Vagina (tissue), 2 donors: ENCODE measurements at regions not wholly inside any gene's neighbourhood (a gene's known extent, or its start where the extent isn't known, plus 50 kb on each side); places are given as distances from the start of the nearest gene placed in this dataset.

Experiments
- DNase-seq, 2 donors: peaks; one replicate each; pipeline ENCODE4 v3.0.0-alpha.2; 2017; ENCODE audit errors: extremely low spot score in 2 of 2
- H3K27ac ChIP-seq: fragments of 200-600 bp; sonication (generic); one replicate; pipeline ENCODE4 v1.5.1; 2019
- H3K27me3 ChIP-seq: fragments of 200-600 bp; sonication (generic); one replicate; pipeline ENCODE4 v1.5.1; 2019
- H3K36me3 ChIP-seq, 2 donors: fragments of 200-600 bp; sonication (generic); one replicate each; pipeline ENCODE4 v1.5.1; 2017 to 2019
- H3K4me1 ChIP-seq: fragments of 200-600 bp; sonication (generic); one replicate; pipeline ENCODE4 v1.5.1; 2019
- H3K4me3 ChIP-seq, 2 donors: fragments of 200-600 bp; sonication (generic); 1 replicate in 1 of 2; 2 replicates in 1 of 2; pipeline ENCODE4 v1.5.1; 2016 to 2019
- H3K9me3 ChIP-seq: fragments of 200-600 bp; sonication (generic); one replicate; pipeline ENCODE4 v1.5.1; 2019
- POLR2A ChIP-seq, 2 donors: fragments of 450-650 bp; IDR thresholded peaks; one replicate each; pipeline ENCODE4 v1.6.1; 2017; ENCODE audit warnings: antibody characterized with exemption in 2 of 2, mild to moderate bottlenecking in 2 of 2, moderate library complexity in 2 of 2
- POLR2AphosphoS5 ChIP-seq, 2 donors: sonication (generic); formaldehyde crosslinking; IDR thresholded peaks; one replicate each; pipeline ENCODE4 v1.9.0; 2017; ENCODE audit warnings: antibody characterized with exemption in 2 of 2, mild to moderate bottlenecking in 2 of 2, low read depth in 1 of 2; ENCODE audit not compliant: insufficient read depth in 1 of 2
- intact Hi-C: fragments of 100-400 bp; cut with DNase I; formaldehyde crosslinking; loops from one replicate; pipeline ENCODE4 v1.15.1; 2023
- TF ChIP-seq, protein P1 (sequence below), 3 experiments: fragments of 450-650 bp in 2 of 3; fragments of 200-600 bp in 1 of 3; sonication (generic) in 1 of 3; IDR thresholded peaks; one replicate each; pipeline ENCODE4 v1.5.1; 2017 to 2019; ENCODE audit warnings: antibody characterized with exemption in 3 of 3, mild to moderate bottlenecking in 2 of 3, moderate library complexity in 2 of 3

DNA sequence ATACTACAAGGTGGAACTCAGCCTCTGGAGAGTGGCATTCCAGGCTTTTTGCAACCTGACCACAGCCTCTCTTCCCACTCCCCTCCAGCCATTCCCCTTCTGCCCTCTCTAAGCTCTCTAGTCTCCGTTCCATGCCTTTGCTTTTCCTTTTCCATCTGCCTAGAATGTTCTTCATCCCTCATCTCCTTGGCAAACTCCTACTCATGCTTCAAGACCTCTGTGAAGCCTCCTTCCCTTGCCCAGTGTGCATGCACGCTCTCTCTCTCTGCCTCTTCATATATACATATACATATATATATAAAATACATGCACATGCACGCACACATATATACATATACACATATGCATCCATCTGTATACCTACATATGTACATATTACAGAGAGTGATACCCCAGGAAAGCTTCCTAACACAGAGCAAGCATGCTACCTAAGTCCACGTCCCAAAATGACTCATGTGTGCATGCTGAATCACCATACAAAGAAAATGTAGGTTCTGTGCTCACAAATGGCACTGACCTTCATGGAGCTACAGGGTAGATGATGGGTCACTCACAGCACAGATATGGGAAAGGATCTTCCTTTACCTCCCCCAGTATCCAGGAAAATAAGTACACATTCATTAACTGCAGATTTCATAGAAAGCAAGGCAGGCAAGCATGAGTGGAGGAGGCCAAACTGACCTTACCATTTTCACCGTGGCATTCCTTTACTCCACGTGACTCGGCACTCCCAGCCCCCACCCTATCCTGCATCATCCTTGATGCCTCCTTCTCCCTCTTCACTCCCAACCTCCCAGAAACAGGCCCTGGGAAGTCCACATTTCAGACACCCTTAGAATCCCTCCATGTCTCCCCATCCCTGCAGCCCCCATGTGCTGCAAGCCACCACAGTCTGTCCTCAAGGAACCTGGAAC lies 238.4 kb upstream of the ZMIZ1 start:
- no peaks in the 10 kb centered on the region for H3K4me1 ChIP-seq
- no peaks in the 10 kb centered on the region for H3K36me3 ChIP-seq
- TF ChIP-seq POLR2A (IDR thresholded peaks at IDR 0.05) (no peak), POLR2AphosphoS5 (IDR thresholded peaks at IDR 0.05; ENCODE audit: insufficient read depth in 1 of 2, low read depth in 1 of 2) (no peak)
- TF ChIP-seq, protein P1, sequence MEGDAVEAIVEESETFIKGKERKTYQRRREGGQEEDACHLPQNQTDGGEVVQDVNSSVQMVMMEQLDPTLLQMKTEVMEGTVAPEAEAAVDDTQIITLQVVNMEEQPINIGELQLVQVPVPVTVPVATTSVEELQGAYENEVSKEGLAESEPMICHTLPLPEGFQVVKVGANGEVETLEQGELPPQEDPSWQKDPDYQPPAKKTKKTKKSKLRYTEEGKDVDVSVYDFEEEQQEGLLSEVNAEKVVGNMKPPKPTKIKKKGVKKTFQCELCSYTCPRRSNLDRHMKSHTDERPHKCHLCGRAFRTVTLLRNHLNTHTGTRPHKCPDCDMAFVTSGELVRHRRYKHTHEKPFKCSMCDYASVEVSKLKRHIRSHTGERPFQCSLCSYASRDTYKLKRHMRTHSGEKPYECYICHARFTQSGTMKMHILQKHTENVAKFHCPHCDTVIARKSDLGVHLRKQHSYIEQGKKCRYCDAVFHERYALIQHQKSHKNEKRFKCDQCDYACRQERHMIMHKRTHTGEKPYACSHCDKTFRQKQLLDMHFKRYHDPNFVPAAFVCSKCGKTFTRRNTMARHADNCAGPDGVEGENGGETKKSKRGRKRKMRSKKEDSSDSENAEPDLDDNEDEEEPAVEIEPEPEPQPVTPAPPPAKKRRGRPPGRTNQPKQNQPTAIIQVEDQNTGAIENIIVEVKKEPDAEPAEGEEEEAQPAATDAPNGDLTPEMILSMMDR (IDR thresholded peaks at IDR 0.05), result no peak
- no peak for DNase-seq
- intact Hi-C loops, result no loop called here
- H3K4me3 ChIP-seq, result no peak overlapping the region
- no peaks in the 10 kb centered on the region for H3K27me3 ChIP-seq
- no peaks in the 10 kb centered on the region for H3K9me3 ChIP-seq
- H3K27ac ChIP-seq, result no peak overlapping the region

DNA sequence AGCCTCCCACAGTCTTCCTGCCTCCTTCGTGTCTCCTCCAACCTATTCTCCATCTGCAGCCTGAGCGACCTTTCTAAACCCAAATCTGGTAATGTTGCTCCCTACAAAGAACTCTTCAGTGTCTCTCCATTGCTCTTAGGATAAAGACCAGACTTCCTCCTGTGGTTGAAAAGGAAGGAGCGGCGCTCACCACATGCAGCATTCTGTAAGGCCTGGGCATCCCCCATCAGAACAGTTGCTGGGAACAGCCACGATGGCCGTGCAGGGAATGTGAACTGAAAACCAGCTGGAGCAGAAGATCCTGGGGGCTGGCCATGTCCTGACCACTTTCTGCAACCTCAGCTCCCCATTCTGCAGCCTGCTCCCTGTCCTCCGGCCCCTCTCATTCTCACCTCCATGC lies 237.8 kb upstream of the ZMIZ1 start:
- intact Hi-C loops, result no loop called here
- no peak overlapping the region for H3K4me3 ChIP-seq
- TF ChIP-seq POLR2AphosphoS5 (IDR thresholded peaks at IDR 0.05; ENCODE audit: insufficient read depth in 1 of 2, low read depth in 1 of 2) (no peak), POLR2A (IDR thresholded peaks at IDR 0.05) (no peak)
- TF ChIP-seq, protein P1 (IDR thresholded peaks at IDR 0.05), result no peak

DNA sequence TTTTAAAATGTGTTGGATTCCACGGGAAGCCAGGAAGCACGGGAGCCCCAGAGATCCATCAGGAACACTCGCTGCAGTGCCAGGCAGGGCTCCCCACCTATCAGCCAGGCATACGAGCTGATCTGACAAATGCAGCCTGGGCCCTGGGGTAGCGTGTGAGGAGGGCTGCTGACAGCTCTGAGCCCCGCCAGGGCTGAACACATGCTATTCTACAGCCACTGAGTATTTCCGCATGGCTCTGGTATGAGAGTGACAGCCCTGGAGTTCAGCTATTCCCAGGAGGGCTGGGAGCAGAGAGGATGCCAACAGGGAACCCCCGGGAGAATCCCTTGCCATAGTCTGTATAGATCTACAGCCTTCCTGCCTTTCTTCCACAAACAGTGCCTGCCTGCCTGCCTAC lies 237.3 kb upstream of the ZMIZ1 start:
- Histone ChIP-seq H3K4me1 (no peaks in the 10 kb centered on the region), H3K27ac (no peak overlapping the region), H3K4me3 (no peak overlapping the region), H3K27me3 (no peaks in the 10 kb centered on the region), H3K36me3 (no peaks in the 10 kb centered on the region), H3K9me3 (no peaks in the 10 kb centered on the region)
- TF ChIP-seq POLR2AphosphoS5 (IDR thresholded peaks at IDR 0.05; ENCODE audit: insufficient read depth in 1 of 2, low read depth in 1 of 2), result no peak
- TF ChIP-seq, protein P1 (IDR thresholded peaks at IDR 0.05), result no peak
- no peak for TF ChIP-seq POLR2A (IDR thresholded peaks at IDR 0.05)
- no peak for DNase-seq
- intact Hi-C loops, result no loop called here

More for the DNA sequence above, 237.8 kb upstream of the ZMIZ1 start:
- no peaks in the 10 kb centered on the region for H3K9me3 ChIP-seq
- no peak for DNase-seq
- H3K36me3 ChIP-seq, result no peaks in the 10 kb centered on the region
- no peaks in the 10 kb centered on the region for H3K27me3 ChIP-seq
- H3K27ac ChIP-seq, result no peak overlapping the region
- H3K4me1 ChIP-seq, result no peaks in the 10 kb centered on the region

DNA sequence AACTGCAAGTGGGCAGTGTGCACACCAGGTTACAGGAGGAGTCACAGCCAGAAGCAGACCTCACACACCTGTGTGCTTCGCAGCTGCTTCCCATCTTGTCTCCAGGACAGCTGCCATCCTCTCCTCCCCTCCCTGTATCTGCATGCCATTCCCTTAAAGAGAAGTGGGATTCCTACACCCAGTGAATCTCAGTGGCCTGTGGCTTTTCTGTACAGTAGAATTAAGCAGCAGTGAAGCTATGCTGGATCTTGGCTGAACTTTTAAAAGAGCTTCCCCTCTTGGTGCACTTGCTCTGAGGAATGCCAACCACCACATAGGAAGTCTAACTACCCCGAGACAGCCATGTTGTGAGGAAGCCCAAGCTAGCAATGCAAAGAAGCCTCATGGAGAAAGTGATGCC lies 236.5 kb upstream of the ZMIZ1 start:
- intact Hi-C loops, result no loop called here

More for the DNA sequence above, 236.5 kb upstream of the ZMIZ1 start:
- Histone ChIP-seq H3K9me3 (no peaks in the 10 kb centered on the region), H3K27me3 (no peaks in the 10 kb centered on the region), H3K4me1 (no peaks in the 10 kb centered on the region), H3K27ac (no peak overlapping the region), H3K36me3 (no peaks in the 10 kb centered on the region), H3K4me3 (no peak overlapping the region)
- no peak for DNase-seq
- TF ChIP-seq, protein P1 (IDR thresholded peaks at IDR 0.05), result no peak
- TF ChIP-seq POLR2AphosphoS5 (IDR thresholded peaks at IDR 0.05; ENCODE audit: insufficient read depth in 1 of 2, low read depth in 1 of 2) (no peak), POLR2A (IDR thresholded peaks at IDR 0.05) (no peak)
